K562 (cell line): ENCODE measurements at regions not wholly inside any gene's neighbourhood (a gene's known extent, or its start where the extent isn't known, plus 50 kb on each side); places are given as distances from the start of the nearest gene placed in this dataset.
A peak's percentile ranks its signal among the peaks of the same experiment; 100 is the strongest.

ENCODE experiments used
- ATAC-seq: fragments of 200-7000 bp; cut with Tn5 transposase; 3 replicates; pipeline ENCODE4 v1.9.1; 2020; ENCODE audit warnings: moderate library complexity
- BruUV-seq: library from RNA; stranded (reverse); fragments of 400-500 nt; replicated peaks from 2 replicates; lab custom pipeline; 2021; lab: Mats Ljungman, UMichigan
- CTCF ChIA-PET: fragments of 300-600 bp; formaldehyde crosslinking; extraction: SDS; loops from one replicate; lab custom pipeline; 2021; ENCODE audit warnings: low intra/inter-chr PET ratio; lab: Yijun Ruan, JAX
- POLR2A ChIA-PET: fragments of 300-600, 350-650 bp; sonication (Branson Sonifier 250); formaldehyde crosslinking; extraction: SDS; loops from one replicate; lab custom pipeline; 2021; ENCODE audit warnings: antibody characterized with exemption, inconsistent platforms; lab: Yijun Ruan, JAX
- DNase-seq, 4 experiments: peaks; one replicate each; pipeline versions ENCODE4 v3.0.0 to v3.0.0-alpha.2; 2011 to 2018; ENCODE audit warnings: low spot score in 3 of 4, mixed read lengths in 3 of 4; ENCODE audit errors: extremely low read depth in 1 of 4
- FAIRE-seq: peaks from 2 replicates; lab custom pipeline; 2011; peaks lifted over from hg19 to GRCh38; lab: Jason Lieb, UNC
- H2AFZ ChIP-seq: 2 replicates; pipeline ENCODE4 v1.6.0; 2011; ENCODE audit warnings: low read depth, low read length, control low read depth, inconsistent platforms
- H3K27ac ChIP-seq: fragments of 200-600 bp; 3 replicates; pipeline ENCODE4 v1.8.0; 2011; ENCODE audit warnings: low read depth, mild to moderate bottlenecking, control low read depth, inconsistent platforms, low read length, moderate library complexity, mixed read lengths; ENCODE audit errors: extremely low read depth
- H3K27me3 ChIP-seq, 2 experiments: fragments of 300-600 bp in 1 of 2; 2 replicates in 1 of 2; 3 replicates in 1 of 2; pipeline versions ENCODE4 v1.6.0 to v1.8.0; 2011; ENCODE audit warnings: inconsistent platforms in 2 of 2, low read length in 2 of 2, mild to moderate bottlenecking in 1 of 2, mixed read lengths in 1 of 2, moderate library complexity in 1 of 2; ENCODE audit not compliant: control insufficient read depth in 2 of 2, insufficient read depth in 2 of 2
- H3K36me3 ChIP-seq: fragments of 300-600 bp; 3 replicates; pipeline ENCODE4 v1.8.0; 2011; ENCODE audit warnings: mild to moderate bottlenecking, low read length, inconsistent platforms; ENCODE audit not compliant: control insufficient read depth, insufficient read depth
- H3K4me1 ChIP-seq, 2 experiments: fragments of 200-600 bp in 1 of 2; replicated peaks in 1 of 2; 2 replicates in 1 of 2; 3 replicates in 1 of 2; pipeline versions ENCODE4 v1.5.1 to v1.8.0; 2011; ENCODE audit warnings: inconsistent platforms in 2 of 2, low read length in 2 of 2, mild to moderate bottlenecking in 1 of 2, mixed read lengths in 1 of 2, moderate library complexity in 1 of 2; ENCODE audit not compliant: control insufficient read depth in 2 of 2, insufficient read depth in 2 of 2
- H3K4me2 ChIP-seq: 2 replicates; pipeline ENCODE4 v1.6.1; 2011; ENCODE audit warnings: low read length, control low read depth, inconsistent platforms, mixed read lengths; ENCODE audit not compliant: insufficient read depth
- H3K4me3 ChIP-seq: fragments of 200-600 bp; sonication (generic), shearing (Covaris generic); 2 replicates; pipeline ENCODE4 v1.5.1; 2016; ENCODE audit warnings: control low read depth, inconsistent platforms
- H3K79me2 ChIP-seq: fragments of 200-600 bp; 3 replicates; pipeline ENCODE4 v1.8.0; 2011; ENCODE audit warnings: low read length, inconsistent platforms; ENCODE audit not compliant: control insufficient read depth, insufficient read depth
- H3K9ac ChIP-seq, 2 experiments: 2 replicates each; pipeline versions ENCODE4 v1.6.0 to v1.6.1; 2011; ENCODE audit warnings: low read depth in 2 of 2, low read length in 2 of 2, control low read depth in 1 of 2, inconsistent platforms in 1 of 2, mild to moderate bottlenecking in 1 of 2, mixed read lengths in 1 of 2; ENCODE audit not compliant: insufficient read depth in 1 of 2
- H3K9me1 ChIP-seq: one replicate; pipeline ENCODE4 v1.6.0; 2011; ENCODE audit warnings: inconsistent platforms, mild to moderate bottlenecking, low read length, moderate library complexity; ENCODE audit not compliant: control insufficient read depth, insufficient read depth
- H3K9me3 ChIP-seq: replicated peaks from 2 replicates; pipeline ENCODE4 v1.5.1; 2011; ENCODE audit warnings: low read depth, low read length, inconsistent platforms; ENCODE audit not compliant: control insufficient read depth, insufficient read depth
- H4K20me1 ChIP-seq: replicated peaks from 2 replicates; pipeline ENCODE4 v1.6.1; 2011; ENCODE audit warnings: low read length, inconsistent platforms, mixed read lengths; ENCODE audit not compliant: control insufficient read depth, insufficient read depth
- CBFA2T3 ChIP-seq: fragments of 450-650 bp; IDR thresholded peaks from 2 replicates; pipeline ENCODE4 v1.6.1; 2017
- MXD1 ChIP-seq: fragments of 250-450 bp; sonication (Bioruptor Pico); IDR thresholded peaks from 2 replicates; pipeline ENCODE4 v1.8.0; 2021; ENCODE audit warnings: borderline replicate concordance, mild to moderate bottlenecking, moderate library complexity; ENCODE audit not compliant: poor library complexity, severe bottlenecking
- NFIC ChIP-seq: fragments of 450-650 bp; IDR thresholded peaks from 2 replicates; pipeline ENCODE4 v1.6.1; 2017; ENCODE audit warnings: mild to moderate bottlenecking, inconsistent platforms
- SPI1 ChIP-seq: IDR thresholded peaks from 2 replicates; pipeline ENCODE4 v1.6.1; 2011; ENCODE audit warnings: low read depth, low read length, control low read depth, borderline replicate concordance
- ZNF232 ChIP-seq: sonication (generic); formaldehyde crosslinking; IDR thresholded peaks from 2 replicates; pipeline ENCODE4 v1.8.0; 2022; ENCODE audit warnings: mild to moderate bottlenecking, missing genetic modification reagents
- WGBS: fragments of 100-300 bp; shearing (Covaris generic); methylation state at CpG from one replicate; pipeline ENCODE4 v1.1.6; 2016; ENCODE audit warnings: low coverage, mixed read lengths; ENCODE audit not compliant: insufficient coverage; ENCODE audit errors: missing lambda C conversion rate; 5-methylcytosine and 5-hydroxymethylcytosine counted together
- in situ Hi-C: fragments of 300-500 bp; cut with MboI; formaldehyde crosslinking; loops from 4 replicates; pipeline ENCODE4 v1.15.0; 2018; ENCODE audit warnings: inconsistent platforms, mixed read lengths
- intact Hi-C: fragments of 100-400 bp; cut with micrococcal nuclease; formaldehyde crosslinking; loops from 2 replicates; pipeline ENCODE4 v1.14.2; 2022

GRCh38 chr4:124337874-124338273 lies 374.7 kb downstream of the ANKRD50 start:
- H2AFZ ChIP-seq: 0 out of 2 replicates have a peak overlapping the region, but pooled peaks have one; percentile 3
- no peaks in the 10 kb centered on the region for H3K27me3 ChIP-seq
- in situ Hi-C loops: loop anchor here (25.0 kb wide), 1 partner anchor 949 kb away; no protein-coding TSS in a partner anchor
- H4K20me1 ChIP-seq: no peaks in the 10 kb centered on the region
- H3K4me1 ChIP-seq: peaks cover 0 to 5% of the 10 kb centered on the region in 2 experiments; a peak in 1 of 5 replicates
- no peak overlapping the region; a peak in 1 of 4 replicates for H3K9ac ChIP-seq
- no peak for TF ChIP-seq MXD1 (CRISPR knock-in tag)
- no peak for TF ChIP-seq SPI1
- TF ChIP-seq ZNF232 (CRISPR knock-in tag): no peak
- peak; percentile 81 for TF ChIP-seq NFIC
- TF ChIP-seq CBFA2T3: peak; percentile 24; the same call in 1 of the 2 replicates
- H3K27ac ChIP-seq: no peak overlapping the region
- H3K9me3 ChIP-seq: no peaks in the 10 kb centered on the region
- H3K9me1 ChIP-seq: no peaks in the 10 kb centered on the region
- peak; percentile 70 for ATAC-seq
- 10% methylated on average over 3 of the region's 3 CpGs for WGBS
- H3K79me2 ChIP-seq: no peaks in the 10 kb centered on the region
- intact Hi-C loops: loop anchor here (10.0 kb wide), 2 partner anchors 377 to 427 kb away; partner anchors contain the start of gene ANKRD50
- CTCF ChIA-PET: no interaction called here
- DNase-seq: peak in 2 of 4 experiments; percentile 5 to 61
- no peaks in the 10 kb centered on the region for H3K36me3 ChIP-seq
- no TSS peak for BruUV-seq
- peak; percentile 55 for FAIRE-seq
- POLR2A ChIA-PET: interaction anchor here (1.2 kb wide), 1 partner anchor 9 kb away, joined by 3 read pairs; no protein-coding TSS in a partner anchor
- no peak overlapping the region for H3K4me3 ChIP-seq
- no peak overlapping the region; the same call in 1 of the 2 replicates for H3K4me2 ChIP-seq
